COLO829 (cell line): ENCODE measurements at regions not wholly inside any gene's neighbourhood (a gene's known extent, or its start where the extent isn't known, plus 50 kb on each side); places are given as distances from the start of the nearest gene placed in this dataset.
A peak's percentile ranks its signal among the peaks of the same experiment; 100 is the strongest.

Experiments used
- DNase-seq: peaks from one replicate; pipeline ENCODE4 v3.0.0; 2012; ENCODE audit warnings: low spot score

DNA sequence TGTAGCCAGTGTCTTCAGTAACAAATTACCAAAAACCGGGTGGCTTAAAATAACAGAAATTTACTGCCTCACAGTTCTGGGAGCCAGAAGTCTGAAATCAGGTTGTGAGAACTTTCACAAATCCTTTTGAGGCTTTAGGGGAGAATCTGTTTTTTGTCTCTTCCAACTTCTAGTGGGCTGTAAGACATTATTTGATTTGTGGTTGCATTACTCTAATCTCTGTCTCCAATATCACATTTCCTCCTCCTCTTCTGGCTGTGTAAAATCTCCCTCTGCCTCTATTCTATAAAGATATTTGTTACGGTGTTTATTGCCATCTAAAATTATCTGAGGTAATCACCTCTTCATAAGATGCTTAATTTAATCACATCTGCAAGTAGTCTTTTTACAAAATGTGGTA lies 1039.6 kb upstream of the LRRN3 start:
- no peak for DNase-seq

DNA sequence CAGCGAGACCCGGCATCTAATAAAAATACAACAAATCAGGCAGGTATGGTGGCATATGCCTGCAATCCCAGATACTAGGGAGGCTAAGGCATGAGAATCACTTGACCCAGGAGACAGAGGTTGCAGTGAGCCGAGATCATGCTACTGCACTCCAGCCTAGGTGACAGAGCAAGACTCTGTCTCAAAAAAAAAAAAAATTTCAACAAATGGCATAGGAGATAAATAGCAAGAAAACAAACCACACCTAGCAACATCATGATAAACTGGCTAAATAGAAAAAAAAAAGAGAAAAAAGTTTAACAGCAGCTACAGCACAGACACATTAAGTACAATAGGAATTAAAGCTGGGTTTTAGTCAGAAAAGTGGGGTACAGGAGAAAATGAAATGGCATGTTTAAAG lies 1034.6 kb upstream of the LRRN3 start:
- DNase-seq, result no peak

DNA sequence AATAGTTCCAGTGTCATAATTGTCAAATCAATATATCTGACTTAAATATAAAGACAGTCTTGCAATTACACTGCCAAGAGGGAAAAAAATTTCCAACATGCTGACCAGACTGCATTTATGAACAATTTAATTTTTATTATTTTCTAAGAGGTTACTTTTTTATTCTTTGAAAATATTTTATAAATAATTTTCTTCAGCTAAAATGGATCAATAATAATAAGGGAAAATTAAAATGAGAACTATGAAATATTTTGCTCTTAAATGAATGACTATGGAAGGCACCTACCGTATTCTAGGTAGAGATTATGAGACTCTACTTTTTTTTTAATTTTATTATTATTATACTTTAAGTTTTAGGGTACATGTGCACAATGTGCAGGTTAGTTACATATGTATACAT lies 1032.5 kb upstream of the LRRN3 start:
- DNase-seq, result no peak

DNA sequence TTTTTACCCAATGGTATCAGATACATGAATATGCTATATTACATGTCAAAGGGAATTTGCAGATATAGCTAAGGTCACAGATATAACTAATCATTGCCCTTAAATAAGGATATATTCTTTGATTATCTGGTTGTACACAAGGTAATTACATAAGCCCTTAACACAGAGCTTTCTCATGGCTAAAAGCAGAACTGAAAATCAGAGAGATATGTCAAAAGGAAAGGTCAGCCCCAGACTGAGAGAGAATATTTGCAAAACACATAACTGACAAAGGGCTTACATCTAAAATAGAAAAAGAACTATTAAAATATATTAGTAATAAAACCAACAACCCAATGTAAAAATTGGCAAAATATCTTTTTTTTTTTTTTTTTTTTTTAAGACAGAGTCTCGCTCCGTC lies 1029.5 kb upstream of the LRRN3 start:
- DNase-seq, result no peak

DNA sequence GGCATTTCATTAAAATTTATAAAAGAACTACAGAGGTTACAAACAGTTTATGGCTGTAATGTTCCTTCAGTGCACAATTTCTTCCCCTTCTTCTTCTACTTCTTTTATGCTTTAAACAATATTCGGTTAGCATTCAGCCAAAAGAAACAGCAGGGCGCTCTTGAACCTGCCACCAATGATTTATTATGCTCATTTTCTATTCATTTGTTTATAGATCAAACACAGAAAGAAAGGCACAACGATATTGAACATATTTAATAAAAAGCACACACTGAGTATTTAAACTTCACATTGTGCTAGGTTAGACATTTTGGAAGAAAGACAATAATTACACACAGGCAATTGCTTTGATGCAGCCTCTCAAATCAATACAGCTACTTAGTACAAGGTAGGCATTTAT lies 1025.8 kb upstream of the LRRN3 start:
- no peak for DNase-seq

DNA sequence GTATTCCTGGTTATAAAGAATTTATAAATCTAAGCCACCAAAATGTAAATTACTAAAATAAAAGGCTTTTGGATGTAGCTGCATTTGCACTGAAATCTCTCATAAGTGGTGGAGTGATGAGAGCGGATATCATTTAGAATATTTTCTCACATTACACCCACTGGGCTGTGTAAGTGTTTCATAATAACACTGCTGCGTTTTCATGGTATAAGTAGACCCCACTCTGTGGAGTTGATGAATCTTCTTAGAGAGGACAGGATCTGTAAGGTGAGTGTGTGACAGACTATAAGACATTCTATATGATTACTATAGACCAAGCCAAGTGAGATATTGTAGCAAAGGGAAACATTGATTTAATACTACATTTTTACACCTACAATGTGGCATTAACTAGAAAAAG lies 1024.1 kb upstream of the LRRN3 start:
- DNase-seq, result no peak

DNA sequence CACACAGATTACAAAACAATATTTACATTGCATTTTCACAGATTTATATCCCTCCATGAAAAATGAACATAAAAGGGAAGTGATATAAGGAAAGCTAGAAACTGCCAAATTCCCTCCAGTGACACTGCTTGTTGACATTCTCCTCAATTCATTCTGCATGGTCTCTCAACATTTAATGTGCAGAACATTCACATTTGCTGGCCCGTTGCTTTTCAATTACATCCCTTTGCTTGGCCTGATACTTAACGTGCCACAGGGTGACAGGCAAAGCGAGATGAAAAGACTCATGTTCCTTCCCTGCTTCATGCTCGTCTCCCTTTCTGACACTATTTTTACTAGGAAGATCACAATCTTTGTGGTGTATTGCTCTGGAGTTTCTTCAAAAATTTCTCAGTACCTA lies 1019.7 kb upstream of the LRRN3 start:
- DNase-seq, result no peak

DNA sequence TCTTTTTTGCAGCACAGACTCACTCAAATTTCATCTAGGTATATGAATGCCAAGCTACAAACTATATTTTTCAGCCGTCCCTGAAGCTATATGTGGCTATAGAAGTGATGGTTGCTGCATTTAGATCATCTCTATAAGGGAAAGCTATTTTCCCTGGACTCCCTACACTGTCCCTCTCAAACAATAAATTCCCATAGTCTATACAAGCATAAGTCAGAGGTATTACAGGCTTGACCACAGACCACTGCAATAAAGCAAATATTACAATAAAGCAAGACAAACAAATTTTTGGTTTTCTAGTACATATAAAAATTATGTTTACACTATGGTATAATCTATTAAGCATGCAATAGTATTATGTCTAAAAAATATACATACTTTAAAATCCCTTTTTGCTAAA lies 1015.5 kb upstream of the LRRN3 start:
- DNase-seq, result no peak

DNA sequence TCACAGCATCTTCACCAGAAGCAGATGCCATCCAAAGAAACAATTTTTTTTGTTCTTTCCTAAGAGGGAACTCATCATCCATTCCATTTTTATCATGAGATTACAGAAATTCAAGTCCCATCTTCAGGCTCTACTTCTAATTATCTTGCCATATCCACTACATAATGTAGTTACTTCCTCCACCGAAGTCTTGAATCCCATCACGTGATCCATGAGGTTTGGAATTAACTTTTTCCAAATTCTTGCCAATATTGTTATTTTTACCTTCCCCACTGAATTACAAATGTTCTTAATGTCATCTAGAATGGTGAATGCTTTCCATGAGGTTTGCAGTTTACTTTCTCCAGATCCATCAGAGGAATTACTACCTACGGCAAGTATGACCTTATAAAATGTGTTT lies 1014.7 kb upstream of the LRRN3 start:
- DNase-seq, result no peak

DNA sequence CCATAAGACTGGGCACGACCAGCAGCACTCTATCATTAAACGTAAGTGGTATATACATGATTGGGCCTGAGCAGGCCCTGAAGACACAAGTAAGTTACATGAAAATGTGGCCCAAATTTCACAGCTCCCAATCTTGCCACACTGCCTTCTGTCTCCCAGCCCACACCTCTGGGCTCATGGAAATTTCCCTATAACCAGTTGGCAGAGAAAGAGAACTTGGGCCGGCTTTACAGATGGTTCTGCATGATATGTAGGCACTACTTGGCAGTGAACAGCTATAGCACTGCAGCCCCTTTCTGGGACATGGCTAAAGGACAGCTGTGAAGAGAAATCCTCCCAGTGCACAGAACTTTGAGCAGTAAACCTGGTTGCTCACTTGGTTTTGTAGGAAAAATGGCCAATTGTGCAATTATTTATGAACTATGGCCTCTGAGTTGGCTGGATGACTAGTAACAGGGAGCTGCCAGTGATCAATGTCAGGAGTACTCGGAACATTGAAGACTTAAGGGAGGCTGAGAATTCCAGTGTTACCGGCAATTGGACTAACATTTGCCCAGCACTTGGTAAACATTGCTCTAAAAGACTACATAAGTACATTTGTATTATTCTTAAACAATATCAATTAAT lies 1006.6 kb upstream of the LRRN3 start:
- no peak for DNase-seq

DNA sequence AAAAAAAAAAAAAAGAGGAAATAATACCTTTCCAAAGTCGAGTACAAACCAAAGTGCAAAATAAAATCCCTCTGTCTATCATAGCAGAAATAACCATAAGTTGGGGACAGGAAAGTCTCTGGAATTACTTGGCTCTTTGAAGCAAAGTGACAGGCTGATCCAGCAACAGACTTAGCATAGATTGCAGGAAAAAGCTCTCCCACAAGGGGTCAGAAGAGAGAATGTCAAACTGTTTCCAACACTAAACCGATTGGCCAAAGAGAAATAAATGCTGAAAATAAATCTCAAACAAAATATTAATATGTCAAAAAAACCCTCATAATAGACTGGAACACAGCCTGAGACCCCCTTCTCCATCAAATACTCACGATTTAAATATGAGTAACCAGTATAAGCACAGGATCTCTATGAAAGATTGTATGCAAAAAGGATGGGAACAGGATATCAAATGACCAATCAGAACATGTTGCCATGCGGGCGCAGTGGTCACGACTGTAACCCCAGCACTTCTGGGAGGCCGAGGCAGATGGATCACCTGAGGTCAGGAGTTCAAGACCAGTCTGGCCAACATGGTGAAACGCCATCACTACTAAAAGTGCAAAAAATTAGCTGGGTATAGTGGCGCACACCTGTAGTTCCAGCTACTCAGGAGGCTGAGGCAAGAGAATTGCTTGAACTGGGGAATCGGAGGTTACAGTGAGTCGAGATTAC lies 1000.7 kb upstream of the LRRN3 start:
- DNase-seq, result peak; percentile 39

DNA sequence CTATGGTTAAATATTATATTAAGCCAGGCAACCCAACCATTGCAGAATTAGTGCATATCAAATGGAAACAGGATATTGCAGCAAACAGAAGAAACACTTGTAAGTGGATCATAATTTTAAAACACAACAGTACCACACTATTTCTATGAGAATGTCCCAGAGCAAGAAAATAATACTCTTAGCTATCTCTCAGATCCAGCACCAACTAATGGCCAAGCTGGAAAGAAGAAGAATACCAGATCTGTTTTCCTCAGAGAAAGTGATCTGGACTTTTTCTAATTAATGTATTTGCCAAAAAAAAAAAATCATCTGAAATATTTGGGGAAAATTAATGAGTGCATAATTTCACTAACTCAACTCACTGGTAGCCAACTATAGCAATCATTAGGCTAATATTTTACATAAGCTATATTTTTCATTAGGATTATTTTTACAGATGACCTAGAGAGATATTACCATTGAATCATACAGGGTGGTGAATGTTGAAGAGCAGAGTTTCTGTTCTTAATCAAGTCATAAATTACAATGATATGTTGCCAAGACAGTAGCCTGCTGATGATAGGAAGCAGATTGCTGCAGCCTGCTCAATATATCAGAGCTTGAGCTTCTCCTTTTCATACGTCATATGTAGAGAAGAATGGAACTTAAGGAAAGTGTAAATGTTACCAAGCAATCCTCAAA lies 995.4 kb upstream of the LRRN3 start:
- DNase-seq, result no peak

DNA sequence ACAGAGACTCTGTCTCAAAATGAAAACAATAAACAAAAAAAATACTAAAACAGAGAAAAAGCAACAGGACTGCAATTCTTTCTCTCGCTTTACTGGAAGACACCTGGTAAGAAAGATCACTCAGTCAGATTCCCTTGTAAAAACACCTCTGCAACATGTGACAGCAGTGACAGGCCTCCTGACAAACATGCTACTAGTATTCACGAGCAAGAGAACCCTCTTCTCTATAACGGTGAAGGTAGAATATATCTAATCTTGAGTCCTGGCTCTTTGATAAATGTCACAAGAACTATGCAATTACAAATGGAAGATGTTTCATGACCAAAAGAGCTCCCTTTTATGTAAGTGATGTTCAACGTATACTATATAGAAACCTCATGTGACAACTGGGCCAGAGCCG lies 986.7 kb upstream of the LRRN3 start:
- no peak for DNase-seq

DNA sequence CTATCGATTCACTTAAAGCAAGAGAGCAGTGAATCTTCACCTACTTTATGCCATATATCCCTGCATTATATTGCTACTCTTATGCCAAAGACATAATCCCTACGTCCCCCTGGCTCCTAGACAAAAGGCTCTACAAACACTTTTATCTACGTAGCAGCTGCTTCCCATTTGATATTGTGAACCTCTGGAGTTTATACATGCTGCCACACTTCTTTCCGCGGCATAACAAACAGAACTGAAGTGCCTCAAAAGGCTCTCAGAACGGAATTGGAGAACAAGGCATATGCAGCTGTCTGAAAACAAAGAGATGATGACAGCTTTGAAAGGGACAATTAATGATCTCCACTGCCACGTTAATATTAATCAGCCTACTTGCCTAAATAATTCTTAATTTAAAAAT lies 985.6 kb upstream of the LRRN3 start:
- no peak for DNase-seq

DNA sequence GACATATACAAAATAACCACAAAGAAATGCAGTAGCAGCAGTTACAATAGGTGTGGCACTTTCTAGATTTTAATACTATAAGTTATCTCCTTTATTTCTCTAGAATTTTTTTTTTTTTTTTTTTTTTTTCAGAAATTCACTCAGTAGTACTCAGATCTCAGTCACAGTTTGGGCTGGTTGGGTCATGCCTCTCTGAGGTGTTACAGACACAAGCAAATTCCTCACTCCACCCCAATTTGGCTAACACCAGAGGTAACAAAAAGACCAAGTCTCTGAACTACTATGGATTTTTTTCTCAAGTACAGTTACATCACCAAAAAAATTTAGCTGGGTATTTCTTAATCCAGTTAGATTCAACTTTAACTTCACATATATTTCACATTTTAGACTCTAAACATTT lies 985.1 kb upstream of the LRRN3 start:
- DNase-seq, result no peak

DNA sequence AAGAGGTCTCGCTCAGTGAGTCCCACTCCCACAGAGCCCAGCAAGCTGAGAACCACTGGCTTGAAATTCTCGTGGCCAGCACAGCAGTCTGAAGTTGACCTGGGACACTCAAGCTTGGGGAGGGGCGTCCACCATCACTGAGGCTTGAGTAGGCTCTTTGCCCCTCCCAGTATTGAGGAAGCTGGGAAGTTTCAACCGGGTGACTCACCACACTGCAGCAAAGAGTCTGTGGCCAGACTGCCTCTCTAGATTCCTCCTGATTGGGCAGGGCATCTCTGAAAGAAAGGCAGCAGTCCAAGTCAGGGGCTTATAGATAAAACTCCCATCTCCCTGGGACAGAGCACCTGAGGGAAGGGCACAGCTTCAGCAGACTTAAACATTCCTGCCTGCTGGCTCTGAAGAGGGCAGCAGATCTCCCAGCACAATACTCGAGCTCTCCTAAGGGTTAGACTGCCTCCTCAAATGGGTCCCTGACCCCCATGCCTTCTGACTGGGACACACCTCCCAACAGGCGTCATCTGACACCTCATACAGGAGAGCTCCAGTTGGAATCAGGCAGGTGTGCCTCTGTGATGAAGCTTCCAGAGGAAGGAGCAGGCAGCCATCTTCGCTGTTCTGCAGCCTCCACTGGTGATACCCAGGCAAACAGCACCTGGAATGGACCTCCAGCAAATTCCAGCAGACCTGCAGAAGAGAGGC lies 970.9 kb upstream of the LRRN3 start:
- no peak for DNase-seq

DNA sequence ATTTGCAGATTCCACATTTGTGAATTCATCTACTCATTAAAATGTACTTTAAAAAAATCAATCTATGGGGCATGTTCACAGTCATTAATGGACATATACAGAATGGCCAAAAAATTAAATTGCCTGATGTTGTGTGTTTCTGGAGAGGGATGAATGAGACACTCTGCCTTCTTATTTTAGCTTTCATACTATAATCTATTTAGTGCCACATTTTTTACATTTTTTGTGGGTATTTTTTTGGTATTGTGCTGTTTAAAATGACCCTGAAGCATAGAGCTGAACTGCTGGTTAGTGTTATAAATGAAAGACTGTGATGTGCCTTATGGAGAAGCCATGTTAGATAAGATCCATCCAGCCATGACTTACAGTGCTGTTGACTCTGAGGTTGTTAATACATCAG lies 961.8 kb upstream of the LRRN3 start:
- no peak for DNase-seq

DNA sequence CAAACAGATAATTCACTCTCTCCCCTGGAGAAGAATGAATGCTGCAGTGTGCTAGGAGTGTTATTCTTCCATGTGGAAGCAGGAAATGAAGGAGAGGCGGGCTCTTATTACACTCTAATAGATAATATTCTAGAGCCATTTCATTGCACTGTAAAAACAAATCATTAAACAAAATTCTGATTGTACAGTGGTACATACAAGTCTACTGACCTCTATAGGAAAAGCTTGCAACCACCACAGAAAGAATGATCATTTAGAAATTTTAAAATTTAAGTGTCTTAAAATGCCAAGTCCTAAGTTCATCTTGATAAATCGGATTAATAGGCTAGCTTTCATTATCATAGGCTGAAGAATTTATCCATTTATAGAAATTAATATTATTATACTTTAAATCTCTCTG lies 960.3 kb upstream of the LRRN3 start:
- peak; percentile 10 for DNase-seq

DNA sequence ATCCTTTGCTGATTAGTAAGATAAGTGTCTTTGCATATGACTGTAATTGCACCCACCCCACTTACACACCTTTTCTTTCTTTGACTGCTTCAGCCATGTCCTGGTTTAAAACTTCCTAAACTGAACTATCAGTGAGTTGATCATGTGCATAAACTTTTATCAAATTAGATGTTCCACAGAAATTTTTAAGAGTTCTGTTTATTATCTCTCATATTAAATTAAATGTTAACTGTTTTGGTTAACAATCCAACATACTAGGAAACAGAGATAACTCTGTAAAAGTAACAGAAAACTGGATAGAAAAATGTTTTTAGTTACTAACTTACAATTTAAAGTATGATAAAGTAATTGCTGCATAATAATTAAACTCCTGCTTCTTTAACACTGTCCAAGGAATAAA lies 959.6 kb upstream of the LRRN3 start:
- no peak for DNase-seq

DNA sequence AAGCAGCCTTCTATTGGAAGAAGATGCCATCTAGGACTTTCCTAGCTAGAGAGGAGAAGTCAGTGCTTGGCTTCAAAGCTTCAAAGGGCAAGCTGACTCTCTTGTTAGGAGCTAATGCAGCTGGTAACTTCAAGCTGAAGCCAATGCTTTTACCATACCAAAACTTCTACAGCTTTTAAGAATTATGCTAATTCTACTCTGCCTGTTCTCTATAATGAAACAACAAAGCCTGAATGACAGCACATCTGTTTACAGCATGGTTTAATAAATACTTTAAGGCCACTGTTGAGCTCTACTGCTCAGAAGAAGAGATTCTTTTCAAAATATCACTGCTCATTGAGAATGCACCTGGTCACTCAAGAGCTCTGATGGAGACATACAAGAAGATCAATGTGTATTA lies 951.9 kb upstream of the LRRN3 start:
- no peak for DNase-seq

DNA sequence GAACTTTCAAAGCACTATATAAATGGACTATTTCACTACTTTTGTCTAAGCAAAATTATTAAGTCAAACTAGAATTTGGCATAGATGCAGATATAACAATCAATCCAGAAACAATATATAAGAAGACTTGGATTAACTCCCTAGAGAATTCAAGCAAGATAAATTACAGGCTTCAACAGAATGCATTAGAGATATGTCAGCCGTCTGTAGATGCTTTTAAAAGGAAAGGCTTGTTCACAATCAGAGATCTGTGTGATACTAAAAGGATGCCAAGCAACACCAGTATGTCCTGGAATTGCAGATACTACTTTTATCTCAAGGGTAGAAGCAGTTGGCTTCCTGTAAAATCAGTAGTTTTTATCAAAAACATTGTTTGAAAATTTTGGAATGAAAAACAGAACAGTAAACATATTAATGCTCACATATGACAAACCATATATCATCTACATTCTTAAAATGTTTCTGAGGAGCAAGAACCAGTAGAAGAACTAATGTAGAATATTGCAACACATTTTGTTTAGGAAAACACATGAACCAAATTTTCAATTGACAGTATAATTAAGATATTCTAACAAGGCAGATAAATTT lies 947.9 kb upstream of the LRRN3 start:
- DNase-seq, result no peak

DNA sequence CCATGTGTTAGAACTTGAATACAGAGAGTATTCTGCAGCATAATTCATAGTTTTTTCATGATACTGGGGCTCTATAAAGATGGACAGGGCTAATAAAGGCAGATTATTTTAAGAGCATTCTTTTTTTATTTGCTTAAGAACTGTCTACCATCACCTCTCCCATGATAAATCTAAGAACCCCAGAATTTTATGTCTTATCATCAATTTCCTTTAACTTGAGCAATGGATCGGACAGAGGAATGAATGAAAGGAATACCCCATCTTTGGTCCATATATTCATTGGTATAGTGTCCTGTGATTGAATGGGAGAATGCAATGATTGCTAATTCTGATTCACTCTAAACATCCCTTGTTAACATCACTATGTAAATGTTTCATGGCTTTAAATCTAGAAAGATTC lies 946.3 kb upstream of the LRRN3 start:
- no peak for DNase-seq

DNA sequence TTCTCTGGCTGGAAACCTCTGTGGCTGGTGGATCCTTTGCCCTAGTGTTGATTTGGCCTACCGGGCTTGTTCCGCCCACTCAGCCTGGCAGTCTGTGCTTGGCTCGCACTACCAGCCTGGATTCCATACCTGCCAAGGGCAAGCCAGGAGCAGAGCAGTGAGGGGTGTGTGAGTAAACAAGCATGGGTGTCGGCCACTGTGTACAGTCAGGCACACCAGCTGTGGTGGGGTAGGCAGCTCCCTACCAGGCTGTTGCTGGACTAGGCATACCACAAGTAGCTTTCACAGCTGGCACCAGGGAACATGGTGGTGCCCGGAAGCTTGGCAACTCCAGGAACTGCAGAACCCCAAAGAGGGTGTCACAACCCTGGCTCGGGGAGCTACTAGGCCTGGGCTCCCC lies 942.9 kb upstream of the LRRN3 start:
- DNase-seq, result no peak
